ENCODE measurements at regions not wholly inside any gene's neighbourhood (a gene's known extent, or its start where the extent isn't known, plus 50 kb on each side); places are given as distances from the start of the nearest gene placed in this dataset.
"Not testable (repeated sequence)": the region's sequence is repeated elsewhere in the genome, so short reads cannot be mapped to it uniquely, and the experiment has no call there.

DNA sequence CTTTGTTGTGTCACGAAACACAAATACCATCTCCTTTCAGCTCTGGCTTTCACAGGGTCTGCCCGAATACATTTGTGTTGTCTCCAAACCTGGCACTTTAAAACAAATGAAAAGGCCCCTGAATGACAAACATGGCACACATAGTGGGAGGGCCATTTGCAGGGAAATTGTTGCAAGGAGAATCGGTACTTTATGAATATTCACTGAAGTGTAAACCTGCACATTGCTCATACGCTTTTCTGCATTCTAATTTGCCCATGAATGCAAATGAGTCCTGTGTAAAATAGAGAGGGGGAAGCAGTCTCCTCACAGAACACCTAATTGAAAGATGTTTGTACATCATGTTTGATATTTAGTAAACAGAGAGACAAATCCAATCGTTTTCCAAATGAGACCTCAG lies 82.7 kb upstream of the PCDH8 start:
- intact Hi-C loops (cut with micrococcal nuclease) = no loop called here

DNA sequence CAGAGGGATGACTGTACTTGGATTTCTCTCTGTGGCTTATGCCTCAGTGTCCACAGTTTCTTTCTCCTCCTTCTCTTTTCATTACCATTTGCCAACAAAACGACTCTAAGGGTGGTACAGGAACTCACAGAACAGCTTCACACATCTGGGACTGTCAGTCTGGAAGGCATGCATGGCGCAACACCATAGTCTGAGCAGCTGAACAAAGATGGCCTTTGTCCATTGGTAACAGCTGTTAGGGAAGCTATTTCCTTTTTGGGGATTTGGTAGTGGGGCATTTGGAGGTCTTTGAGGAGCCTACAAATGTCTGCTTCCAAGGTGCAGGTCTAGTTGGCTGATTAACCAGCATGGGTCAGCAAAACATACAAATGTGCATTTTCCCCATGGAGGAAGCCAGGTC lies 81.4 kb upstream of the PCDH8 start:
- intact Hi-C loops (cut with micrococcal nuclease) = no loop called here

DNA sequence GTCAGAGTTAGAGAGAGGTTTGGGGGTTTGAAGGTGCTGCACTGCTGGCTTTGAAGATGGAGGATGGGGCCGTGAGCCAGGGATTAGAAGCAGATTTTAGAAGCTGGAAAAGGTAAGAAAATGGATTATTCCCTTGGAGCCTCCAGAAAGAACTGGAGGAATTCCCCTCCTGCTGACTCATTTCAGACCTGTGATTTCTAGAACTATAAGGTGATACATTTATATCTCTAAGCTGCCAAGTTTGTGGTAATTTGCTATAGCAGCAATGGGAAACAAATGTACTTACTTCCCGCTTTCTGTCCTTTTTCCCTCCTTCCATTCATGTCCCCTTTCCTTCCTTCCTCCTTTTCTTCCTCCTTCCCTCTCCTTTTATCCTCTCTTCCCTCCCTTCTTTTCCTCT lies 78.5 kb upstream of the PCDH8 start:
- intact Hi-C loops (cut with micrococcal nuclease) = no loop called here

DNA sequence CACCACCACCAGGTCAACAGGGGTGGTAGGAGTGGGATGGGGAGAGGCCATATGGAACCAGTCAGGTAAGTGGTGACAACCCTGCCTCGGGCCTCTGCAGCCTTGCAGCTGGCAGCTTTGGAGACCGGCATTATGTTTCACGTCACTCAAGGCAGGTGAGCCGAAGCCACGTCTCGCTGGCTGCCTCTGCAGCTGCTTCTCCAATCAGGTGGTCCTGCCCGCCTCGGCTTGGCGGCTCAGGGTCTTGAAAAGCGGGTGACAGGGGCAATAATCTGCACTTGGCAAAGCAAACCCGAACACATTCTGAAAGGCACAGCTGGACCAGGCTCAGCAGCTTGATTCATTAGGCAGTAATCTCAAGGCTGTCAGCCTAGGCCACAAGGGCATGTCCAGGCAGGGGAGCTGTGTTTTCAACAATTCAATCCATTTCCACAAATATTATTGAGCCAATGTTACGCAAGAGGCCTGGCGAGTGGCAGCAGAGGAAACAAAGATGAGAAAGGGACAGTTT lies 77.4 kb upstream of the PCDH8 start:
- intact Hi-C loops (cut with micrococcal nuclease) = no loop called here

DNA sequence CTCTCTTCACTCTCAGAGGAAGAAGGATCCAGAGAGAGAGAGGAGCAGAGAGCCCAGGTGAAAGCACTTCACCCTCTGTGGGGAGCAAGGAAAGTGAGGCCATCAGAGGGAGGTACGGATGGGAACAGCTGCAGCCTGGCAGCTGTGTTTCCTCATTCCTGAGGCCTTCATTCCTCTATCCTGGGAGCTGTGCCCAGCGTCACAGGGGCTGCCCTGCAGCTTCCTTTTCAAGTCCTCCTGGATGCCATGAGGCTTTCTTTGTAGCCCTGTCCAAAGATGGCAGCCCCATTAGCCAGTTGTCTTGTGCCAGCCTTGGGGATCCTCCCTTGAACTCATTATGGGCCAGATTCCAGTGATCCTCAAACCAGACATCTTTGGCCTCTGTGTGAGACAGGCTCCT lies 76.8 kb upstream of the PCDH8 start:
- intact Hi-C loops (cut with micrococcal nuclease) = no loop called here

DNA sequence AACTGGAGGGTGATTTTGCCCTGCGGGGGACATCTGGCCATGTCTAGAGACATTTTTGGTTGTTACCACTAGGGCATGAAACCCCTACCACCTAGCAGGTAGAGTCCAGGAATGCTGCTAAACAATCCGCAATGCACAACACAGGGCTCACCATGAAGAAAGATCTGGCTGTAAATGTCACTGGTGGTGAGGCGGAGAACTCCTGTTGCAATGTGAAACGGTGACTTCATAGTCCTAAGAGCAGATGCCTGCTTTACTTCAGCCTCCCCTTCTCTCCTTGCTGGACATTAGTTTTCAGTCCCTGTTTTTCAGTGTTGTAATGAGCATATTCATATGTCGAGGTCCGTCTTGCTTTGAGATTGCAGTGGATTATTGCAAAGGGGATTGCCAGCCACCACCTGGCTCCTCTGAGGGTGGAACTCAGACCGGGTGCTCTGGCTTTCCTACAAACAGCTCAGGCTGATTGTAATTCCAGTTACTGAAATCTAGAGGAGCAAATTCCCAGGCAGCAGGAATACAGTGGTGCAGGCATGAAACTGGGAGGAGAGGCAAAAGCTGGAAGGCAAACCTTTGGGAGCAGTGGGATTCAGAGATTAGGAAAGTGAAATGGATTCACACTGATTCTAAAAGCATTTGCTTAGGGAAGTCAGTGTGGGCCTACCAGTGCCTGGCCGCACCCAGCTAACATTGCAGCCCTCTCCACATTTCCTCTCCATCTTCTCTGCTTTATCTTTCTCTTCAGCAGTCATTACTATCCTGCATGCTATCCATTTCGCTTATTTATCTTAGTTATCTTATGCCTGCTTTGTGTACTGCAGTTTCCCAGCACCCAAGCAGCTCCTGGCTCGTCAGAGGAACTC lies 76.1 kb upstream of the PCDH8 start:
- intact Hi-C loops (cut with micrococcal nuclease) = no loop called here

DNA sequence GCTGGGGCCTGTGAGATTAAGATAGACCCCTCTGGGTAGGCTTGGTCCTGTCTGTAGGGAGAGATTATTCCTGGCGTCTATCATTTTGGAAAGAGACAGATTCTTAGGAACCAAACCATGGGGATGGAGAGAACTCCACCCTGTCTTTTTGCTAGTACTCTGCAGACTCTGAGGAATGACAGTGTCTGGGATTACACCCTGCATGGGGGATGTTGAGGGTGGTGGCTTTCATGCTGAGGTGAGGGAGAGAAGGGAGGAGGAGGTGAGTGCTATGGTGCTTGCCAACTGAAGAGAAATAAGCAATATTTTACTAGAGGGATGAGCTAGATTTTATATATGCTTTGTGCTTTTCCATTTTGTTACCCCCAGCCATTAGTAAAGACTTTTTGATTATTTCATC lies 74.5 kb upstream of the PCDH8 start:
- intact Hi-C loops (cut with micrococcal nuclease) = no loop called here

DNA sequence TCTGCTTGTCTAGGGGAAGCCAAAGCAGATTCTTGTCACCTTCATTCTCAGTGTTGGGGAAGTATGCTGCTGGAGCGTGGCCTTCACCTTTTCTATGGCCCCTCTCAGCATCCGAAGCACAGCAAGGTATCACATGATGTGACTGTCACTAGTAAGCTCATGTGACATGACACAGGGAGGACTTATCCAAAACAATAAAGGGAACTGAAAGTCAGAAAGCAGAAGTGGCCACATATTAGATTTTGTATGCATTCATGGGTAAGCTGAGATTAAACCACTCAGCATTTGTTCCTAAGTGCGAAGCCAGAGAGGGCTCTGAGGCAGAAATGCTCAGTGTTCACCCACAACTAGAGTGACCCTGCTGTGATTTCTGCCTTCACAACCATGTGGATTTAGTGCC lies 72.8 kb upstream of the PCDH8 start:
- intact Hi-C loops (cut with micrococcal nuclease) = no loop called here

DNA sequence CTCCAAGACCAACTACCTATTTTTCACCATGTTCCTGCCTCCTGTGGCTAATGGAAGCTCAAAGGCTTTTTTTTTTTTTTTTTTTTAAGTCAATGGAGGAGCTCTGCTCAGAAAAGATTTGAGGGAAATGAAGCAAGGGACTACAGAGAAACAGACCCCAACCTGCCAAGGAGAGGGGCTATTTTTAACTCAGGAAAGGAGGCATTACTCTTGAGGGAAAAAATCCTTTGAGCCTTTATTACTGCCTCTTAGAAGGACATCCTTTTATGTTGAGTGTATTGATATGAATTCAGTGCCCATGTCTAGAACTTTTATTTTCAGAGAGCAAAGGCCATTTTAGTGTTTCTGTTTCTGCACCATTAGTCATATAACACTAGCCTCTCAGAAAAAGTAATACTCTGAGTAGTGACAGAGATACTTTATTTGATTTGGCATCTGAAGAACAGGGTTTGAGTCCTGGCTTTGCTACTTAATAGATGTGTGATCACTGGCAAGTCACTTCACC lies 68.1 kb upstream of the PCDH8 start:
- intact Hi-C loops (cut with micrococcal nuclease) = no loop called here

DNA sequence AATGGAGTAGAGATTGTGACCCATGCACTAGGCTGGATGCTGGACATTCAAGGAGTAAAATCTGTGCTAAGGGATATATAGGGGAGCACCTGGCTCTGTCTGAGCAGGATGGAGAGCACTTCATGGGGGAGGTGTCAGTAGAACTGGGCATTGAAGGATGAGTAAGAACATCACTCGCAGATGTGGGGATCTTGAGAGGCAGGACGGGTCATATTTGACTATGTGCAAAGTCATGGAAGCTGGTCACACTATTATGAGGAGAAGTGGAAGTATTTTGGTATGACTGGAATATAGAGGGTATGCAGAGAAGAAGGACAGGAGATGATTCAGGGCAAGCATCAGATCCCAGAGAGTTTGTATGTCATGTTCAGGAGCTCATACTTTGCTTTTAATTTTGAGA lies 62.9 kb upstream of the PCDH8 start:
- intact Hi-C loops (cut with micrococcal nuclease) = no loop called here

DNA sequence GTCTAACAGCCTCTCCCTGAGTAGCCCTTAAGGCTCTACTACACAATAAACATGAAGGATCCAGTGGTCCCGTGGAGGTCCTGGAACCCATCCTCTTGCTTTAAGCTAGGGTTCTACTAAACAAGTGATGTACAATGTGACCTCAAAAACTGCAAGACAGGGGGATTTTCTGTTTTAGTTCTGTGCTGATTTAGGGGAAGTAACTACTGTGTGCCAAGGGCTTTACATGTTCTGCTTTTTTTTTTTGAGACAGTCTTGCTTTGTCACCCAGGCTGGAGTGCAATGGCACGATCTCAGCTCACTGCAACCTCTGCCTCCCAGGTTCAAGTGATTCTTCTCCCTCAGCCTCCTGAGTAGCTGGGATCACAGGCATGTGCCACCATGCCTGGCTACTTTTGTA lies 61.9 kb upstream of the PCDH8 start:
- intact Hi-C loops (cut with micrococcal nuclease) = not testable (repeated sequence)

DNA sequence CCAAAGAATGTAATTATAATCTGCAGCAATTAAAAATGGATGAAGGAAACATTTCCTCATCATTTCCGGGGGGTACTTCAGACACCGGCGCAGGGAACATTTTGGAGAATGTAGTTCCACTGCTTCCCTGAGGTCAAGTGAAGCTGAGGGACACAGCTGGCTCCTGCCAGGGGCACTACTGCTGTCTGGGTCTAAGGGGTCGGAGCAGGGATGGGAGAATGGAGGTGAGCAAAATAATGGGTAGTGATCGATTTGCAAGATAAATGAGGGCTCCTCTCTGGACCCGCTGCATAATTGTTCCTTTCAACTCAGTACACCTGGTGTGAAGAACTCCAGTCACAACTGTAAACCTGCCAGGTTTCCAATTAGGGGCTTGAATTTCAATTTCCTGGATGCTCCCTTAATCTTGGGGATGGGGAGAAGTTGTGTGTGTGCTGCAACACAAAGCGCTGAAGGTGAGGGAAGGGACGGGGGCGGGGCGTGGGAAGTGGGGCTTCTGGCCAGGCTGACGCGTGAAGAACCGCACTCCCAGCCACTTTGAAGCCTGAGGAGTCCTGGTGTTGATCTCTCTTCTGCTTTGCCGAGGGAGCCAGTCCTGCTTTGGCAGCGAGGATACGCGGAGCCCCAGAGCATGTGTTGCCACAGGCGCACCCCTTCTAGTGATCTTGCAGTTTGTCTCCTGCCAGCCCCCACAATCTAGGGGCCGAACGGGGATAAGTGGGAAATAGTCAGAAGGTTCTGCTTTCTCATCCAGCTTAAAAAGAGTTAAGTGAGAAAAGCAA lies 57.9 kb upstream of the PCDH8 start:
- intact Hi-C loops (cut with micrococcal nuclease) = no loop called here

DNA sequence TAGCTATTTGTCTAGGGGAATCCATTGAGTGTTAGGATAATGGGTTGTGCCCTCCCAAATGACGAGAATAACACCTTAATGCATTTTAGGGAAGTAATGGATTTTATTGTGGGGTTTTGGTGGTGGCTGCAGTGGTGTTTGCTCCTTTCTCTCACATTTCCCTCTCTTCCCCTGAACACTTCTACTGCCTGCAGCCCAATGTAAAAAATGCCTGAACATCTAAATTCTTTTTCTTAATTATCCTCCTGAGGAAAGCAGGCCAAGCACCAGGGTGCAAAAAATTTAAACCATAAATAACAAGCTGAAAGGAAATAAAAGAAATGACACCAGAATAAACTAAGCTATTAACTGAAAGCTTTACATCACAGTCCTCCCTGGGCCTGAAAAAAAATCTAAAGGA lies 57.3 kb upstream of the PCDH8 start:
- intact Hi-C loops (cut with micrococcal nuclease) = no loop called here

DNA sequence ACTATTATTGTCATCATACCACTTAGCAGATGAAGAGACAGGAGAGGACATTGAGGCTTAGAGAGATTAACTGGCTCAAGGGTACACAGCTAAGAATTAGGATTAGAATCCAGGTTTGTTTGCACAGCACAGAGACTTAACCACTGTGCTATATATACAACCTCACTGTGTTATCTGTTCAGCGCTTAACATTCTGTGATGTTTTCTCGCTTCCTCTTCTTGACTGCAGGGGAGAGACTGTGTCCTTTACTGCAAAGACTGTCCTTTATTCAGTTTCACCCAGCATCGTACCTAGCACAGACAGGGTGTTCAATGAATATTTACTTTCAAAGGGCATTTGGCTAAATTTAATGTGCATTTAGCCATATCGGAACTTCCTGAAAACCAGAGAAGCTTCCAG lies 54.9 kb upstream of the PCDH8 start:
- intact Hi-C loops (cut with micrococcal nuclease) = no loop called here

DNA sequence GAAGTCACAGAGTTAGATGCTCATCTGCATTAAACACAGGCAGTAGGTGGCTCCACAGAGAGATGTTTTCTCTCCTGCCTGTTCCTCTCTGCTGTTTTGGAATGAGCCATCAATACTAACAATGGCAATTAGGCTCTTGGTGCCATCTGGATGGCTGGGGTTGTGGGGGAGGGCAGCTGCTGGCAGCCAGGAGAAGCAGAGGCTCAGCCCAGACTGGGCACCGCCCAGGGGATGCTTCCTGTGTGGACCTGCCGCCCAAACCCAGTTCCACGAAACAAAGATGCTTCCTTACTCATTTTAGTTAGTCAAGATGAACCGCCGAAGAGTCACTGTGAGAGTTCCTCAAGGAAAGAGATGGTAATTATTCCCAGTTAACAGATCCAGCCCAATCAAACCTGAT lies 50.8 kb upstream of the PCDH8 start:
- intact Hi-C loops (cut with micrococcal nuclease) = no loop called here

Measured in T-helper 2 cell treated with Interferon-gamma antibody and Interleukin-4, amounts not matched to agents 100 ng/mL and 5 ng/mL, for 36 hours (primary cell).